ENCODE measurements at regions not wholly inside any gene's neighbourhood (a gene's known extent, or its start where the extent isn't known, plus 50 kb on each side); places are given as distances from the start of the nearest gene placed in this dataset.

DNA sequence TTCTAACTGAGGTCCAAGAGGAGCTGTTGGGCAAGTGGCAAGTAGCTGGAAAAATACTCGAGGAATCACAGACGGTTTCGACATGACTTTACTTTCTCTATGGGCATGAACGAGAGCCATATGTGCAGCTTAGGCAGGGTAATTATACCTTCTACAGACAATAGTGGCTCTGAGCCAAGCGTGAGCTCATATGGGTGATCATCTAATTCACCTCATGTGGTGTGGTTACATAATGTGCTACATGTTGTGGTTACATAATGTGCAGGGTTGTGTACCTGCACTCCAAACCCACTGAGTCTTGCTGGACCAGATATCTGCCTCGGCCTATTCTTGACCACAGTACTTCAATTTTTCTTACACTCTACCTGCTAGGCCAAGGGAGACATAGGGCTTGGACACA lies 771.7 kb upstream of the EYS start:
- POLR2A ChIA-PET (ENCODE audit: partially characterized antibody), result no interaction called here
- Histone ChIP-seq H4K5ac (ENCODE audit: insufficient read length, low read depth, low read length) (no peak overlapping the region), H4K8ac (ENCODE audit: extremely low read depth, insufficient read depth, low read length) (no peak overlapping the region), H3K23ac (ENCODE audit: insufficient read length) (no peak overlapping the region), H3K9me3 (ENCODE audit: insufficient read depth in 2 of 2, low read depth in 1 of 2, low read length in 1 of 2) (0 out of 4 replicates have a peak, but pooled peaks cover 2 to 3% of the 10 kb centered on the region in 2 experiments), H4K20me1 (replicated peaks in 1 of 2; ENCODE audit: control insufficient read depth in 1 of 2, insufficient read depth in 2 of 2, low read length in 2 of 2) (no peaks in the 10 kb centered on the region), H2BK15ac (ENCODE audit: low read length) (no peak overlapping the region), H3K4me1 (replicated peaks in 1 of 4; ENCODE audit: control insufficient read depth in 3 of 4, insufficient read depth in 4 of 4, low read length in 3 of 4) (no peaks in the 10 kb centered on the region), H3K36me3 (ENCODE audit: control insufficient read depth in 2 of 4, insufficient read depth in 4 of 4, low read length in 3 of 4) (no peaks in the 10 kb centered on the region), H3K9ac (replicated peaks in 1 of 4; ENCODE audit: extremely low read depth in 1 of 4, low read depth in 3 of 4, low read length in 3 of 4) (no peak overlapping the region), H3K27ac (ENCODE audit: low read depth, low read length) (no peak overlapping the region), H2AFZ (ENCODE audit: low read length) (no peak overlapping the region), H2BK5ac (ENCODE audit: low read depth, low read length) (no peak overlapping the region), H3K79me1 (ENCODE audit: low read depth, low read length) (no peaks in the 10 kb centered on the region), H3K18ac (ENCODE audit: extremely low read depth, low read length) (no peak overlapping the region), H3K4me3 (ENCODE audit: extremely low read depth in 1 of 4, insufficient read depth in 2 of 4, low read depth in 3 of 4, low read length in 4 of 4) (no peak overlapping the region), H3K79me2 (ENCODE audit: control insufficient read depth in 1 of 2, insufficient read depth in 2 of 2, low read length in 2 of 2) (no peaks in the 10 kb centered on the region), H2BK120ac (replicated peaks; ENCODE audit: low read depth, low read length) (no peak overlapping the region), H3K27me3 (replicated peaks in 1 of 4; ENCODE audit: control insufficient read depth in 3 of 4, extremely low read depth in 1 of 4, insufficient read depth in 3 of 4, low read length in 3 of 4) (no peaks in the 10 kb centered on the region), H3K4ac (replicated peaks; ENCODE audit: insufficient read length, low read depth, low read length) (no peak overlapping the region), H3K14ac (ENCODE audit: insufficient read length) (no peak overlapping the region), H3K4me2 (ENCODE audit: insufficient read depth in 1 of 2, low read depth in 2 of 2, low read length in 2 of 2) (no peak overlapping the region), H2AK5ac (ENCODE audit: low read depth, low read length) (no peak overlapping the region), H3K56ac (replicated peaks; ENCODE audit: insufficient read length, low read depth, low read length) (no peak overlapping the region), H4K91ac (replicated peaks; ENCODE audit: insufficient read length, low read length) (no peak overlapping the region), H3K23me2 (ENCODE audit: low read depth, low read length) (no peaks in the 10 kb centered on the region), H2BK20ac (ENCODE audit: low read length) (no peak overlapping the region), H2BK12ac (ENCODE audit: low read depth, low read length) (no peak overlapping the region)
- CTCF ChIA-PET (ENCODE audit: partially characterized antibody), result interaction anchor here (3.7 kb wide), 1 partner anchor 17 kb away, joined by 13 read pairs; no protein-coding TSS in a partner anchor
- 95% methylated on average over 6 of the region's 6 CpGs; no CpG with 5 or more reads in 1 of the 2 experiments for WGBS, 2 experiments (ENCODE audit: extremely low coverage in 1 of 2, insufficient coverage in 1 of 2, insufficient read length in 1 of 2, insufficient replicate concordance in 2 of 2, low coverage in 1 of 2, low lambda C conversion rate in 2 of 2, missing lambda C conversion rate in 1 of 2)
- FAIRE-seq, result no peak
- DNase-seq (ENCODE audit: low read depth in 1 of 2, low spot score in 2 of 2), result no peak
- no peak for TF ChIP-seq SIN3A (conservative IDR thresholded peaks at IDR 0.05 in 1 of 2, IDR thresholded peaks at IDR 0.05 in 1 of 2; ENCODE audit: low read depth in 1 of 2, low read length in 2 of 2)

All from H1 (cell line).